Limb (tissue), 2 donors: ENCODE measurements at regions not wholly inside any gene's neighbourhood (a gene's known extent, or its start where the extent isn't known, plus 50 kb on each side); places are given as distances from the start of the nearest gene placed in this dataset.
"Not testable (repeated sequence)": the region's sequence is repeated elsewhere in the genome, so short reads cannot be mapped to it uniquely, and the experiment has no call there.

Source experiments
- DNase-seq, 2 donors: peaks; one replicate each; pipeline ENCODE4 v3.0.0-alpha.2; 2016; ENCODE audit errors: extremely low spot score in 2 of 2

DNA sequence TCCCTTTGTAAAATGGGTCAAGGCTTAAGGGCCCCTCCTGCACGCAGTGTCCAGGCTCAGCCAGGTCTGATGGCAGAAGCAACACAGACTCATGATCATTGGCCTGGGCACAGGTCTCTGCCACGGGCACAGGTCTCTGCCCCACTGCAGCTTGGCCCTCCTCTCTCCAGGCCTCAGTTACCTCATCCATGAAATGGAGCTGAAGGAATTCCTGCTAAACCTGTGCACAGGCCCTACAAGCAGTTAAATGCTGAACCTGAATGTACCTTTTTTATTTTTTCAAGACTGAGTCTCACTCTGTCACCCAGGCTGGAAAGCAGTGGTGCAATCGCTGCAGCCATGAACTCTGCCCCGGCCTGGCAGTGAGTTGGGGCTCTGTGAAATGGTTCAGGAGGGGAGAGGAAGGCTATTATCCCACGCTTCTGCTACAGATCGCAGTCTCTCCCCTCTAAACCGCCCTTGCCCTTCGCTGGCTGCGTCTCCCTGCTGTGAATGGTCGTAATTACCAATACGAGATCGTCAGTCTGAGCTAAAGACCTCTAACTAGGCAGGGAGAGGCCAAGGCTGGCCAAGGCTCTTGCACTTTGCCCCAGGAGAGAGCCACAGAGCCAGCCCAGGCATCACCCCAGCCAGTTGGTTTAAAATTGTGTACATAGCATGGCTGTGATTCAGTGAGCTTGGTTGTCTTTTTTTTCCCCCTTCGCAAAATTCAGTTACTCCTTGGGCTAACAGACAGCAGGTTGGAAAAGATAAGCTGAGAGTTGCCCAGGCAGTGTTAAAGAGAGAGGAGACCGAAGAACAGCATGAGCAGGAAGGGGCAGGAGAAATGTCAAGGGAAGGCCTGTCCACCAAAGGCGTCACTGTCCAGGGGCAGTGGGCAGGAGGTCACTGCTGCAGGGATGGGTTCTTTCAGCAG lies 93.0 kb upstream of the KCTD7 start:
- no peak for DNase-seq

DNA sequence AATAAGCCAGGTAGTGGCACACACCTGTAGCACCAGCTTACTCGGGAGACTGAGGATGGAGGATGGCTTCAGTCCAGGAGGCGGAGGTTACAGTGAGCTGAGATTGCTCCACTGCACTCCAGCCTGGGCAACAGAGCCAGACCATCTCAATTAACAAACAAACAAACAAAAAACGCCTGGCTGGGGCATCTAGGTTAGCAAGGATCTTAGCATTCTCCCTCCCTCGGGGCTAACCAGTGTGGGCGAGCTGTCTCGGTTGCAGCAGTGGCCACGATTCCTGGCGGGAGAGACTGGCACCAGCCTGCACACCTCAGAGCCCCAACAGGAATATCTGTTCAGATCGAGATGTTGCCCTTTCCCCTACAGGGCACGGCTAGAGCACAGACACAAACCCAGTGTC lies 91.3 kb upstream of the KCTD7 start:
- no peak for DNase-seq

DNA sequence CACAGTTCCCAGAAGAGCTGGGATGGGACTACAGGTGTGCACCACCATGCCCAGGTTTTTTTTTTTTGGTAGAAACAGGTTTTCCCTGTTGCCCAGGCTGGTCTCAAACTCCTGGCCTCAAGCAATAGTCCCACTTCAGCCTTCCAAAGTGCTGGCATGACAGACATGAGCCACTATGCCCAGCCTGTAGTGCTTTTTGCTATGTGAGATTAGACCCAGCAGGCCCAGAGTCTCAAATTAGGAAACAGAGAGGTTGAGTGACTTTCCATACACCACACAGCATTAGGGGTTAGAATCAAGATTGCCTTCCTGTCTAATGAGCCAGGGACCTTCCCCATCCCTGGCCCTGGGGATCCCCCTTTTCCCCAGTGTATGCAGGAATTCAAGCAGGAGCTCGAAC lies 90.8 kb upstream of the KCTD7 start:
- no peak for DNase-seq

DNA sequence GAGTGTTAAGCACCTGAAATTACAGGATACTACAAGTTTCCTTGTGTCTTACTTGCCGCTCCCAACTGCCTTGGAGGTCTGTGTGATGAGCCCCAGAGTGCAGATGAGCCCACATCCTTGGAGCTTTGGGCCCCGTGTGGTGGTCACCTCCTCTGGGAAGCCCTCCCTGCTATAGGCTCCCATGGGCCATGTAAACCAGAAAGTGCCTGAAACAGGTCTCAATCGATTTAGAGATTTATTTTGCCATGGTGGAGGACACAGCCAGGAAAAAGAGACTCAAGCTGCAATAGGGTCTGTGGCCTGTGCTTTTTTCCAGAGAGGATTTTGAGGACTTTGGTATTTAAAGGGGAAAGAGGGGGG lies 89.4 kb upstream of the KCTD7 start:
- DNase-seq, result no peak

DNA sequence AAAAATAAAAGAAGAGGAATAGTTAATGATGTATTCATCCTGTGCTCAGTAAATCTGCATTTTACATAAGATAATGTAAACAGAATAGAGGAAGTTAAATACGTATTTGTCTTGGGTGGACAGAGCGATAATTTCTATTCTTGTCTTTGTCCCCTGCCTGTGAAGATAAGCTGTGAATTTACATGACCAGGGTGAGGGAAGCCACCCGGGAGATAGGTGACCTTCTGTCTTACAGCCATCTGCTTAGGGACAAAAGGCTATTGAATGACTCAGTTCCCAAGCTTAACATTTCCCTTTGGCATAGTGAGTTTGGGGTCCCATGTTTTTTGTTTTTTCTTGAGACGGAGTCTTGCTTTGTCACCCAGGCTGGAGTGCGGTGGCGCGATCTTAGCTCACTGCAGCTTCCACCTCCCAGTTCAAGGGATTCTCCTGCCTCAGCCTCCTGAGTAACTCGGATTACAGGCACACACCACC lies 88.7 kb upstream of the KCTD7 start:
- no peak for DNase-seq

DNA sequence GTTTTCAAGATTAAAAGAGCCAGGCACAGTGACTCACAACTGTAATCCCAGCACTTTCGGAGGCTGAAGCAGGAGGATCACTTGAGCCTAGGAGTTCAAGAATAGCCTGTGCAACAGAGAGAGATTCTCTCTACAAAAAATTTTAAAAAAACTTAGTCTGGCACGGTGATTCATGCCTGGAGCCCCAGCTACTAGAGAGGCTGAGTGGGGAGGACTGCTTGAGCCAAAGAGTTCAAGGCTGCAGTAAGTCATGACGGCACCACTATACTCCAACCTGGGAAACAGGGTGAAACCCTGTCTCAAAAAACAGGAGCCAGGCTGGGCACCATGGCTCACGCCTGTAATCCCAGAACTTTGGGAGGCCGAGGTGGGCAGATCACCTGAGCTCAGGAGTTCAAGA lies 86.6 kb upstream of the KCTD7 start:
- DNase-seq, result no peak

DNA sequence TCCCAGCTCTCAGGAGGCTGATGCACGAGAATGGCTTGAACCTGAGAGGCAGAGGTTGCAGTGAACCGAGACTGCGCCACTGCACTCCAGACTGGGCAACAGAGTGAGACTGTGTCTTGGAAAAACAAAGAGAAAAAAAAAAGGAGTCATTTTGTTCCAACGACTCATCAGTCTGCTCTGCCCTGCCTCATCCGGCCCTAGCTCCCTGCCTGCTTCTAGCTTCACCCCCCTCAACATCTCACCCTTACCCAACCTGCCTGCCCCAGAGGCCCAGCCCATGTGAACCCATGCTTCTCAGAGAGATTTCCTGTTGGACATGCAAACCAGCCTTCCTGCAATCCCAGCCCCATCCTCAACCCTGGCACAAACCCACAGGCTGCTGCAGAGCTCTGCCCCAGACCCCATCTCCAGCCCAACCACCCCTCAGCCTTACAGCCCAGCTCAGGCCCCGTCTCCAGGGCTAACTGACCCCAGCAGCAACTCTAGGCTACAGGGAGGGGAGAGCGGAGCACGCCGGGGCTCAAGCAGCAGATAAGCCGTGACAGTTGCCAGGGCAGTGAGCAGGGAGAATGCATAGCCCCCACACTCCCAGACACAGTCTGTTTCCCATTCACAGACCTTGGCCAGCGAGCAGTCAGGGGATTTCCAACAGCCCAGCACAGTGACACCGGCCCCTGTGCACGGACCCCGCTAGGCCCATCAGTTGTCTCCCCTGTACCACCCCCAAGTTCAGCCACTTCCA lies 86.0 kb upstream of the KCTD7 start:
- no peak for DNase-seq

DNA sequence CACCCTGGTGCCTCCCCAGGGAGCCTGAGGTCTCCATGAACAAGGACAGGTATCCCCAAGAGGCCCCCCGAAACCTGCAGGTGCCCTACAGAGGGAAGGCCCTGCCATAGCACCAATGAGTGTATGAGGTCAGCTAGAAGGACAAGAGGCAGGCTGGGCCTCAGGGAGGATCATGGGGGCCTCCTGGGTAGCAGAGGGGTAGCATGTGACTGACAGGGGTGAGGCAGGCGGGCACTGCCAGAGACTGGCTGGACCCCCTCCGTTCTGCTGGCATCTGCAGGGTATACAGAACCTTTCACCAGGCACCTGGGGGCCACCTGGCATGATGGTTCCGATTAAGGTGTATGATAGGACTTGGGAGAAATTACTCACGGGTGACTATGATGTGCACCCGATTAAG lies 79.2 kb upstream of the KCTD7 start:
- DNase-seq, result no peak

DNA sequence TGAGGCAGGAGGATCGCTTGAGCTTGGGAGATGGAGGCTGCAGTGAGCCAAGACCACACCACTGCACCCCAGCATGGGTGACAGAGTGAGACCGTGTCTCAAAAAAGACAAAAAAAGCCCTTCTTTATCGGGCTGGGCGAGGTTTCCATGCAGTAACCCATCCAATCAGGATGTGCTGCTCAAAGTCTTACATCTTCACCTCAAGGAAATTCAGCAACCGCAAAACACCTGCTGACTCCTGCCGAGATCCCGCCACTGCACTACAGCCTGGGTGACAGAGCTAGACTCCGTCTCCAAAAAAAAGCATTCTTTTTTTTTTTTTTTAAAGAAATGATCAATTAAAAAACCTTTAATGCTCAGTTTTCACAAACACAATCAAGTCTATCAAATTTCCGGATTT lies 75.7 kb upstream of the KCTD7 start:
- no peak for DNase-seq

DNA sequence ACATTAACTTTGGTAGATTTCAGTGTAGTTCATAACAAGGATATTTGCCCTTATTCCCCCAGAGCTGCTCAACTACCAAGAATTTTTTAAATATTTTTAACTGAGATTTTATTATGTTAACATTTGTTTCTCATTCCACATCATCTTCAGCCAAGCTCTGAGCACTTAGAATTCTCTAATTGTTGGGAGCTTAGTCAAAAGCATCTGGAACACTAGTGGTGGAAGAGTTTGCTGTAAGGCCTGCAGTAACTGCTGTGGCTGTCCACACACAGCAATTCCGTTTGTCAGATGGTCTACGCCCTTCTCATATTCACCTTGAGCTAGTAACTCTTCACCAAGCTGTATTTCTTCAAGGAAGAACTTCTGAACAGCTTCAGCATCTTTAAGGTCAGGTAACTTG lies 75.0 kb upstream of the KCTD7 start:
- DNase-seq, result not testable (repeated sequence)

DNA sequence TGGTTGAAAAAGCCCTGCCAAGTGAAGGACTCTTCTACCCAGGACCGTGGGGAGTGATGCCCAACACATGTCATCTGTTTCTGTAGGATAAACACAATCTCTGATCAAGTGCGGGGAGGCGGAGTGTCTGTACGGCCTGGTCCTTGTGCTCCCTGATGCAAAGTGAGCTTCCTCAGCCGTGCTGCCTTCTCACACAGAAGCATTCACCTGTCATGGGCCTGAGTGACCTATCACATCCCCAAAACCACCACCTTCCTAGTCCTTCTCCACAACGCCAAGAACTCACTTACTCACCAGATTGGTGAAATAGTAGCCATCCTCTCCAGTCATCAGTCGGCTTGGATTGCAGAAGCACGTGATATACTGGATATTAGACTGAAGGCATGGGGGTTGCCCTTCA lies 74.4 kb upstream of the KCTD7 start:
- DNase-seq, result not testable (repeated sequence)

DNA sequence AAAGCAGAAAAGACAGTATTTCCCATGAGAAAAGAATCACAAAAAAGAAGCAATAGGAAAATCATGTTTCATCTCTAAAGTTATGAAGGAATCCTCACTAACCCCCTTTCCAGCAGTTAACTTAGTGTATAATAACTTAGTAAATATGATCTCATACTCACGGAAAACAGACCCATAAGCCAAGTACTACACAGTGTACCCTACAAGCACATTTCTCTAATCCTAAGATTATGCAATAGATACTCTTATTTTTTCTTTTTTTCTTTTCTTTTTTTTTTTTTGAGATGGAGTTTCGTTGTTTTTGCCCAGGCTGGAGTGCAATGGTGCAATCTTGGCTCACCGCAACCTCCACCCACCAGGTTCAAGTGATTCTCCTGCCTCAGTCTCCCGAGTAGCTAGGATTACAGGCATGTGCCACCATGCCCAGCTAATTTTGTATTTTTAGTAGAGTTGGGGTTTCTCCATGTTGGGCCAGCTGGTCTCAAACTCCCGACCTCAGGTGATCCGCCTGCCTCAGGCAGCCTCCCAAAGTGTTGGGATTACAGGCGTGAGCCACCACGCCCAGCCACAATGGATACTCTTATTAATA lies 73.7 kb upstream of the KCTD7 start:
- not testable (repeated sequence) for DNase-seq

DNA sequence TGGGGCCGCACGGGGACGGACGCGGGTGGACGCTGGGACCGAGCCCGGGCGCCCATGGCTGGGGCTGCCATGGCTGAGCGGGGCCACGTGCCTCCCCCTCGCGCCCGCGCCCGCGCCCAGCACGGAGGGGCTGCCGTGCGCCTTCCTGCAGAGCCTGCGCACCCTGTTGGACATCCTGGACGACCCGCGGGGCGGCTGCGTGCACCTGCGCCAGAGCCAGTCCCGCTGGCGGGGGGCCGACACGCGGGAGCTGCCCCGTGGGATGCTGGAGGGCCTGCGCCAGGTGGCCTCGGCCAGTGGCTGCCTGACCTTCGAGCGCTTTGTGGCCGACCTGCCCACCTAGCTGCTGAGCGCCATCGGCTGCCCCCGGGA lies 72.5 kb upstream of the KCTD7 start:
- no peak for DNase-seq

DNA sequence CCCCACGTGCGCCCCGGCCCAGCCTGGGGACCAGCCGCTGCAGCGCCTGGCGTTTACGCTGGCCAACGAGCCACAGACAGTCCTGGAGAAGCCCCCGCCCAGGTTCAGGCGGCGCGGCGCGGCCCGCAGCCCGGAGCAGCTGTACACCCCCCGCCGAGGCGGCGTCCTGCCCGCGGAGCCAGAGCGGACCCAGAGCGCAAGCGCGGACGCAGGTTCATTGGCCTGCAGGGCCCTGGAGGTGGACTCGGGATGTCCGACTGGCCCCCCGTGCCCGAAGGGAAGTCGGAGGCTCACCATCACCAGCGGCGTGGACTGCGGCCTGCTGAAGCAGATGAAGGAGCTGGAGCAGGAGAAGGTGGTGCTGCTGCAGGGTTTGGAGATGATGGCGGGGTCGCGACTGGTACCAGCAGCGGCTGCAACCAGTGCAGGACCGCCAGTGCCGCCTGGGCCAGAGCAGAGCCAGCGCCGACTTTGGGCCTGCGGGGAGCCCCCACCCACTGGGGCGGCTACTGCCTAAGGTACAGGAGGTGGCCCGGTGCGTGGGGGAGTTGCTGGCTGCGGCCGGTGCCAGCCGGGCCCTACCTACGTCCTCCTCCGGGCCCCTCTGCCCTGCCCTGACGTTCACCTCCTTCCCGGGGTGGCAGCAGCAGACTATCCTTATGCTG lies 72.0 kb upstream of the KCTD7 start:
- no peak for DNase-seq

DNA sequence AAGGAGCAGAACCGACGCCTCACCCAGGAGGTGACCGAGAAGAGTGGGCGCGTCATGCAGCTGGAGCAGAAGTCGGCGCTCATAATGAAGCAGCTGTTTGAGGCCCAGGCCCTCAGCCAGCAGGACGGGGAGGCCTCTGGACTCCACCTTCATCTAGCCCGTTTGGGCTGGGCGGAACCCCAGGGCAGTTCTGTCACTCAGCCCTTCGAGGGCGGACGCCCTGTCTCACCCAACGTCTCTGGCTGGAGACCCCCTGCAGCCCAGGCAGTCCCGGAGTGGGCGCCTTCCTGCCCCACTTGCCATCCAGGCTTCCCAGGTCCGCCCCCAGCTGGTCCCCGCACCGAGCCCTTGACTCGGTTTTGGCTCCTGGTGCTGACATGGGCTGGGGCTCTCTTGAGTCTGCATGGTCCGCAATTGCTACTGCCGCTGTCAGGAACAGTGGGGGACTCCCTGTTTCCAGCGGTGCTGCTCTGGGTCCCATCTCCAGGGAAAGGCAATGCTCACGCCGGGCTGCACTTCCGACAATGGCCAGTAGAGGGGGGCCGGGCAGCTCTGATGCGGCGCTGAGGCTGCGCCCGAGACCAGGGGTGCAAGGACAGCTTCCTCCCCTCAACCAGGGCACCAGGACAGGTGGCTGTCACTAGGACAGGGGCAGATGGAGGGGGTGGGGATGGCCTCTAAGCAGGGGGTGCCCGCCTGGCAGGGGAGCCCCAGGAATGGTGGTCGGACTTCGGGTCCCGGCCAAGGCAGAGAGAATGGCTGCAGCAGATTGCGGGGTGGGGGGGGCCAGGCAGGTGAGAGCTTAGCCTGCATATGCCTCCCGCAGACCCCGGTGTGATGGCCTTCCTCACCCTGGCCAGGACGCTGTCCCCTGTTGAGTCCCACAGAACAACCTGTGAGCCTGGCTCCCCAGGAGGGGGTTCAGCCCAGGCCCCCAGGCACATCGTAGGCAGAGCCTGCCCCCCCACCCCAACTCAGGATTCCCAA lies 71.2 kb upstream of the KCTD7 start:
- peak; percentile 49 to 86 for DNase-seq

DNA sequence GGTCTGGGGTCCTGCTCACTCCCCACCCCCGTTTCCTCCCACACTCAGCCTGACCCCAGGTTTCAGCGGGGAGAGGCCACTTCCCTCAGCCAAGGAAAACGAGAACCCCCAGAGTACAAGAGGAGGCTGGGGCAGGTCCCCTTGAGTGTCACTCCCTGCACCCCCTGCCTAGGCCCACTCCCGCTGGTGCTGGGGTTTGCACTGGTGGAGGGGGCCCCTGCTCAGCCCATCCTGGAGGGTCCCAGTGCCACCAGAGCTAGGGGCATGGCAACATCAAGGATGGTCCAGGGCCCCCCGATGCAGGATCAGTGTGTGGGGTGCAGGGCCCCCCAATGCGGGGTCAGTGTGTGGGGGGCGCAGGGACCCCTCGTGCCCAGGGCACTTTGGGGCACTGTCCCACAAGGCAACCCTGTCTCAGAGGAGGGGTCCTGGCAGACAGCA lies 70.5 kb upstream of the KCTD7 start:
- DNase-seq, result no peak

DNA sequence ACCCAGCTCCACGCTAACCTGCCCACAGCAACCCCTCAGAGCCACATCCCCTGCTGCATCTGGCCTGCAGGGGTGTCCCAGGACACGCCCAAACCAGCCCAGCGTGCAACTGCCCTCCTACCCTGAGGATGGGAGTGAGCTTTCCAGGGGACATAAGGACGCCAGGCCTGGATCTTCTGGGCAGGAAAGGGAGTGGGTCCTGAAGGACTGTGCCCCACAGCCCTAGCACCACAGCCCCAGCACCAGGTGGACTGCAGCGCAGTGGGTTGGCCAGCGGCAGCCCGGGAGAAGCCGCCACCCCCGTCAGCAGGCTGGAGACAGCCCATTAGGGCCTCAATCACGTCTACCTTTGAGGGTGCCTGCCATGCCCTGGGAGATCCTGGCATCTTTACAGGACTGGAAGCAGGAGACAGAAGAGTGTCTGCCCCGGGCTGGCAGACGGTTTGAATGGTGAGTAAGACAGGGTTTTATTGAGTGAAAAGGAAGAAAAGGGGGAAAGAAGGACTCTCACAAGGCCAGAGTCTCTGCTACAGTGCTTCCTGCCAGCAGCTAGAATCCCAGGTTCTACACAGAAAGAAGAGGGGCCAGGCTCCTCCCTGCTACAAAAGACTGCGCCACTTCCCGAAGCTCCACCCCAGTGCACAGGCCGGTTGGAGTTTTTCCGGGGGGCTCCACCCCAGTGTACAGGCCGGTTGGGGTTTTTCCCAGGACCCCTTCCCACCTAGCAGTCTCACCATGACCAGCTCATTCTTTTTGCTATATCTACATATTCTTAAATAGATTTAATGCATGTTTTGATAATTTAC lies 69.8 kb upstream of the KCTD7 start:
- DNase-seq, result no peak

DNA sequence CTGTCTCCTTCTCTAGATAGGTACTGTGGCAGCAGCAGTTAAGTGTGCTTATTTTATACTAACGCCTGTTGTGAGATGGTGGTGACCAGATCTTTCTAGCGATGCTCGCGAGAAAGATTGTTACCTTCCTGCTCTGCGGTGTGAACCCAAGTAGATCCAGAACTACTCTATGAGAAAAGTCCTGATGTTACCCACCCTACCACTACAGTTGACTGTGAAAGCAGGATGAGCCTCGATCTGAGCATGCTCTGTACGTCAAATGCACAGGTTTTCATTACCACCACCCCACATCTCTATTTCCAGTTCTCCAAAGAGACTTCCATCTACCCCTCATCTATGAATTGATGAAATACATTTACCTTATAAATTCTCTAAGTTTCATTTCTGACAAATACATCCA lies 64.6 kb upstream of the KCTD7 start:
- DNase-seq, result no peak

DNA sequence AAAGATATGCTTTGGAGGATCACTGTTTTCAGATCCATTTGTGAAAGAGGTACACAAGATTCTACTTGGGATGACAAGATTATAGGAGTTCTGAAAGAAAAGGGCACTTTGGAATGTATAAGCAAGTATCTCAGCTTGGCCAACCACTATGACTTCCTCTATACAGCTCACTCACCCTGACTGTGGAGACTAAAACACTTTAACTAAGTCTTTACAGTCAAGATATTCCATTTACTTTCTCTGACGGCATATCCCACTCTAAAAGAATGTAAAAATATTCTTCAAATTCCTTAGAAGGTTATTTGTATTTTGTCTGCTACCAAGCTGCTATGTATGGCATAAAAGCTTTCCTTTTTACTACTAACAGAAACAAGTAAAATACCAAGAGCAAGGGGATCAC lies 58.5 kb upstream of the KCTD7 start:
- not testable (repeated sequence) for DNase-seq

DNA sequence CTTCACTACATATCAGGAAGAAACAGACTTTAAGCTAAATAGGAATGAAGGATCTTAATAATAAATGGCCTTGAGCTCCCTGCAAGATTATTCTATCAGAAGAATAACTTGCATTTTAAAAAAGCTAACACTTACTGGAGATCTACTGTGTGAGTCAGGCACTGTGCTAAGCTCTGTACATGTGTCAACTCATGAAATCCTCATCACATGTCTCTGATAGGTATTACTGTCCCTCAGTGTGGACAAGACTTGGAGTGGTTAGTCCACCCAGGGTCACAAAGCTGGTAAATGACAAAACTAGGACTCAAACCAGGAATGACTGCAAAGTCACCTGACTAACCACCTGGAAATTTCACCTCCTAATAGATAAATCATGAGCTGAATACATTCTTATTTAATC lies 57.1 kb upstream of the KCTD7 start:
- DNase-seq, result no peak
